ENCODE measurements at regions not wholly inside any gene's neighbourhood (a gene's known extent, or its start where the extent isn't known, plus 50 kb on each side); places are given as distances from the start of the nearest gene placed in this dataset.
A peak's percentile ranks its signal among the peaks of the same experiment; 100 is the strongest.
"Not testable (repeated sequence)": the region's sequence is repeated elsewhere in the genome, so short reads cannot be mapped to it uniquely, and the experiment has no call there.

DNA sequence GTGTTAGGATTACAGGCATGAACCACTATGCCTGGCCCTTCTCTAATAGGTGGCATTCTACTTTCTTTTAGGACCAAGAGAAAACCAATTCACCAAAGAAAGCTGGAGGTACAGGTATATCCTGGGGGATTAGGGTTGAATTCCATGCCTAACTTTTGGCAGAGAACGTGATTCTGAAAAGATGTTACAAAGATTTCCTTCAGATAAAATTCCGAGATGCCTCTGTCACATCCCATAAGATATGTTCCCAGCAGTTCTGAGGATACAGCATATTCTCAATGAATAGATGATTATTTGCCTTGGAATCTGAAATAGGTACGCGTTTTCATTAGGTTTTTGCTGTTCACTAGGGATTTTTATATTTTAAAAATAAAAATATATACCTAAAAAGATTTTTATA lies 111.9 kb upstream of the KRAS start:
- TF ChIP-seq, protein P1, sequence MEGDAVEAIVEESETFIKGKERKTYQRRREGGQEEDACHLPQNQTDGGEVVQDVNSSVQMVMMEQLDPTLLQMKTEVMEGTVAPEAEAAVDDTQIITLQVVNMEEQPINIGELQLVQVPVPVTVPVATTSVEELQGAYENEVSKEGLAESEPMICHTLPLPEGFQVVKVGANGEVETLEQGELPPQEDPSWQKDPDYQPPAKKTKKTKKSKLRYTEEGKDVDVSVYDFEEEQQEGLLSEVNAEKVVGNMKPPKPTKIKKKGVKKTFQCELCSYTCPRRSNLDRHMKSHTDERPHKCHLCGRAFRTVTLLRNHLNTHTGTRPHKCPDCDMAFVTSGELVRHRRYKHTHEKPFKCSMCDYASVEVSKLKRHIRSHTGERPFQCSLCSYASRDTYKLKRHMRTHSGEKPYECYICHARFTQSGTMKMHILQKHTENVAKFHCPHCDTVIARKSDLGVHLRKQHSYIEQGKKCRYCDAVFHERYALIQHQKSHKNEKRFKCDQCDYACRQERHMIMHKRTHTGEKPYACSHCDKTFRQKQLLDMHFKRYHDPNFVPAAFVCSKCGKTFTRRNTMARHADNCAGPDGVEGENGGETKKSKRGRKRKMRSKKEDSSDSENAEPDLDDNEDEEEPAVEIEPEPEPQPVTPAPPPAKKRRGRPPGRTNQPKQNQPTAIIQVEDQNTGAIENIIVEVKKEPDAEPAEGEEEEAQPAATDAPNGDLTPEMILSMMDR (IDR thresholded peaks at IDR 0.05; ENCODE audit: insufficient read depth, low read depth, low read length): no peak
- no peak for DNase-seq (ENCODE audit: low read depth)
- no peak overlapping the region for H3K4me3 ChIP-seq (ENCODE audit: low read depth, low read length)

DNA sequence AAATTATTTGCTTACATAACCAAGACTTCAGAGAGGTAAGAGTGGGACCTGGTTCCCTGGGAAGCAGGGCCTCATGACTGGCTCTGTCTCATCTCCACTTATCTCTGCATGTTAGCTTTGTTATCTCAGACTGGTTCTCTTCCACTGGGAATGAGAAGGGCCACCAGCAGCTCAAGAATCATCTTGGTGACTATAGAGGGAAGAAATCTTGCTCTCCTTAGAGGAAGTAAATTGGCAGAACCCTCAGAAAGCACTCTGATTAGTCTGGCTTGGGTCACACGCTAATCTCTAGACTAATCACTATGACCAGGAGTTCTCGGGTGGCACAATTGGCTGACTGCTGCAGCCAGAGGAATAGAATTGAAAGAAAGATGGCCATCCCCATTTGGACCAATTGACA lies 110.8 kb upstream of the KRAS start:
- TF ChIP-seq, protein P1 (IDR thresholded peaks at IDR 0.05; ENCODE audit: insufficient read depth, low read depth, low read length): no peak
- H3K4me3 ChIP-seq (ENCODE audit: low read depth, low read length): no peak overlapping the region
- DNase-seq (ENCODE audit: low read depth): no peak

DNA sequence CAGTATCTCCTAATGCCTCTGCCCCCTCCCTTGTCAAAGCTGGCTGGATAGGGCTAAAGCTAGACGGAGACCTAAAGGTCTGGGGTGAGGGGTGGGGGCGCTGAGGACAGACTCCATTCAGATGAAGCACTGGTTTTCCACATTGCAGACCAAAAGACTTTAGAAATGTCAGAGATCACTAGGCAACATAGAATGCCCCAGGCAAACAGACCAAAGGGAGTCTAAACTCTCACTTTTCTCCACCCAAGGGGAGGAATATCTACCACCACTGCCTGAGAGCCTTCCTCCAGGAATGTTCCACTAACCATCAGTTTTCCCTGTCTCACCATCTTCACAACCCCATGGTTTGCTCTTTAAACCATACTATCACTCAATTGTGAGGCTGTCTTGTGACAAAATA lies 106.9 kb upstream of the KRAS start:
- TF ChIP-seq, protein P1 (IDR thresholded peaks at IDR 0.05; ENCODE audit: insufficient read depth, low read depth, low read length): no peak
- no peak overlapping the region for H3K4me3 ChIP-seq (ENCODE audit: low read depth, low read length)
- no peak for DNase-seq (ENCODE audit: low read depth)

DNA sequence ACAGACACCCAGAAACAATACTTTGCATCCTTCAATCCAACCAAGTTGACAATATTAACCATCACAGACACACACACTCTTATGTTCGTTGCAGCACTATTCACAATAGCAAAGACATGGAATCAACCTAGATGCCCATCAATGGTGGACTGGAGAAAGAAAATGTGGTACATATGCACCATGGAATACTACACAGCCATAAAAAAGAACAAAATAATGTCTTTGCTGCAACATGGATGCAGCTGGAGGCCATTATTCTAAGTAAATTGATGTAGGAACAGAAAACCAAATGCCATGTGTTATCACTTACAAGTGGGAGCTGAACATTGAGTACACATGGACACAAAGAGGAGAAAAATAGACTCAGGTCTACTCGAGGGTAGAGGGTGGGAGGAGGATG lies 102.2 kb upstream of the KRAS start:
- not testable (repeated sequence) for H3K4me3 ChIP-seq (ENCODE audit: low read depth, low read length); DNase-seq (ENCODE audit: low read depth)

DNA sequence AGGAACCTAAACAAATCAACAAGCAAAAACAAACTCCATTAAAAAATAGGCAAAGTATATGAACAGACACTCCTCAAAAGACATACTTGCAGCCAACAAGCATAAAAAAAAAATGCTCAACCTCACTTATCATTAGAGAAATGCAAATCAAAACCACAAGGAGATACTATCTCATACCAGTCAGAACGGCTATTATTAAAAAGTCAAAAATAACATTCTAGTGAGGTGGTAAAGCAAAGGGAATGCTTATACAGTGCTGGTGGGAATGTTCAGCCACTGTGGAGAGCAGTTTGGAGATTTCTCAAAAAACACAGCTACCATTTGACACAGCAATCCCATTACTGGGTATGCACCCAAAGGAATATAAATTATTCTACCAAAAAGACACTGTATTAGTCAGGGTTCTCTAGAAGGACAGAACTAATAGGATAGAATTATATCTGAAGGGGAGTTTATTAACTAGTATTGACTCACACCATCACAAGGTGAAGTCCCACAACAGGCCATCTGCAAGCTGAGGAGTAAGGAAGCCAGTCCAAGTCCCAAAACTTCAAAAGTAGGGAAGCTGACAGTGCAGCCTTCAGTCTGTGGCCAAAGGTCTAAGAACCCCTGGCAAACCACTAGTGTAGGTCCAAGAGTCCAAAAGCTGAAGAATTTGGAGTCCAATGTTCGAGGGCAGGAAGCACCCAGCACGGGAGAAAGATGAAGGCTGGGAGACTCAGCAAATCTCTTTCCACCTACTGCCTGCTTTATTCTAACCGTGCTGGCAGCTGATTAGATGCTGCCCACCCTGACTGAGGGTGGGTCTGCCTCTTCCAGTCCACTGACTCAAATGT lies 101.6 kb upstream of the KRAS start:
- DNase-seq (ENCODE audit: low read depth): peak; percentile 19

DNA sequence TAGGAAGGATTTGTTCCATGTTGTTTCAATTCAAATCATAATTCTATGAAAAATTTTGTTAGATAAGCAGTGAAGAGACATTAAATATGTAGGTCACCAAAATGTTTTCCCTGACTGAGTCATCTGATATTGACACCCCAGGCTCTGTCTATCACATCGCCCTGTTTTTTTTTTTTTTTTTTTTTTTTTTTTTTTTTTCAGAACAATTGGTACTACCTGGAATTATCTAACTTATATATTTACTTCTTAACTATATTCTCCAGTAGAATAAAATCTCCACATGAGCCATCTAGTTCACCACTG lies 97.8 kb upstream of the KRAS start:
- TF ChIP-seq, protein P1 (IDR thresholded peaks at IDR 0.05; ENCODE audit: insufficient read depth, low read depth, low read length): no peak
- H3K4me3 ChIP-seq (ENCODE audit: low read depth, low read length): no peak overlapping the region

More for the DNA sequence above, 101.6 kb upstream of the KRAS start:
- TF ChIP-seq, protein P1 (IDR thresholded peaks at IDR 0.05; ENCODE audit: insufficient read depth, low read depth, low read length): no peak
- H3K4me3 ChIP-seq (ENCODE audit: low read depth, low read length): no peak overlapping the region

DNA sequence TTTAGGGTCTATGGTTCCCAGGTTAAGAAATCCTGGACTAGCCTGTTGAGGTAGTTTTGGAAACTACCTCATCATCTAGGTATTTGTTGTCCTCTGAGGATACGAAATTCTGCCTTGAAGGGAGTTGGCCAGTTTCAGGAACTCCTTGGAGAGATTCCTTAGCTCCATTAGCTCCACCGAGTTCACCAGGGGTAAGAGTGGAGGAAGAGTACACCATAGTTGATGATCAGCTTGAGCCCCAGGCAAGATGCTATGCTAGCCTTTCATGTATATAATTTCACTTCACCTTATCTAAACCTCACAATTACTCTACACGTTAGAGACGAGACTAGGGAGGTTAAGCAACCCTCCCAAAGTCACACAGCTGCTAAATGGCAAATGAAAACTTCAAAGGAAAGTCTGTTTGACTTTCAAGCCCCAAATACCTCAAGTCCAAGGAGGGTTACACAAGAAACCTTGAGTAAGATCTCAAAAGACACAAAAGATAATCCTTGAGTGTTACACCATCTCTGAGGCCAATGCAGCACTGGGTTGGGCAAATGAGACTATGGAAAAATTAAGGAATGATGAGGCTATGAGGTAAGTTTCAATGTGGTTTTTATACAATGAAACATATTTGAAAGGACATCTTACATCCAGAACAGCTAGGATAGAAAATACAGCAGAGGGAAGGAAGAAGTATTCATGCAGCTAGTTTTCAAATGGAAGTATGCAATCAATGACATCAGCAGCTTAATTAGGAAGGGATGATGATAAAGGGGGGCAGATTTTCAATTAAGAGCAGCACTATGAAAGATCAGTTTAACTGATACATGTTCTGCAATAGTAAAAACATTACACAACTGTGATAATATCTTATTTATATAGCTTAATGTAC lies 97.2 kb upstream of the KRAS start:
- TF ChIP-seq, protein P1 (IDR thresholded peaks at IDR 0.05; ENCODE audit: insufficient read depth, low read depth, low read length): no peak
- DNase-seq (ENCODE audit: low read depth): peak; percentile 29
- no peak overlapping the region for H3K4me3 ChIP-seq (ENCODE audit: low read depth, low read length)

More for the DNA sequence above, 97.8 kb upstream of the KRAS start:
- DNase-seq (ENCODE audit: low read depth): no peak

DNA sequence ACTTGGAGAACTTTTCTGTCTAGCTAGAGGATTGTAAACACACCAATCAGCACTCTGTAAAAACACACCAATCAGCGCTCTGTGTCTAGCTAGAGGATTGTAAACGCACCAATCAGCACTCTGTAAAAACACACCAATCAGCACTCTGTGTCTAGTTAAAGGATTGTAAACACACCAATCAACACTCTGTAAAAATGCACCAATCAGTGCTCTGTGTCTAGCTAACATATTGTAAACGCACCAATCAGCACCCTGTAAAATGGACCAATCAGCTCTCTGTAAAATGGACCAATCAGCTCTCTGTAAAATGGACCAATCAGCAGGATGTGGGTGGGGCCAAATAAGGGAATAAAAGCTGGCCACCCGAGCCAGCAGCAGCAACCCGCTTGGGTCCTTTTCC lies 91.1 kb upstream of the KRAS start:
- not testable (repeated sequence) for H3K4me3 ChIP-seq (ENCODE audit: low read depth, low read length); DNase-seq (ENCODE audit: low read depth)

Measured in fibroblast of villous mesenchyme (primary cell).